ENCODE measurements at regions not wholly inside any gene's neighbourhood (a gene's known extent, or its start where the extent isn't known, plus 50 kb on each side); places are given as distances from the start of the nearest gene placed in this dataset.
A peak's percentile ranks its signal among the peaks of the same experiment; 100 is the strongest.

DNA sequence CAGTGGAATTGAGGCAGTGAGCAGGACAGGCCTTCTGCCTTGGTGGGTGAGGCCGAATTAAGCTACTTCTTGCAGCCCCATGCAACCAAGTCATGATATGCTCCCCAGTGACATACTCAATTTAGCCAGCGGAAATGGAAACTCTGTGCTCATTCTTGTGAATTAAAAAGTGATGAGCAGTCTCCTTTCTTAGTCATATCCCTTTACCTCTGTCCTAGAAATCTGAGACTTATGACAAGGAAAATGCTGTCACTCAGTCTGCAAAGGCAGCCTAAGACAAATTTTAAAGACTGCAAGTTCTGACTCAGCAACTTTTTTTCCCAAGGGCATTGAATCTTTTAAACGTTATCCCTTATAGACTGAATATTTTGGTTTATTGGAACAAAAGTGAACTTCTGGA lies 218.2 kb downstream of the SH3BP4 start:
- no peak for DNase-seq (ENCODE audit: low spot score)

- DNase-seq (ENCODE audit: low spot score) = peak; percentile 62
These were observed 219.0 kb downstream of the SH3BP4 start for GRCh38 chr2:235170536-235171521.

DNA sequence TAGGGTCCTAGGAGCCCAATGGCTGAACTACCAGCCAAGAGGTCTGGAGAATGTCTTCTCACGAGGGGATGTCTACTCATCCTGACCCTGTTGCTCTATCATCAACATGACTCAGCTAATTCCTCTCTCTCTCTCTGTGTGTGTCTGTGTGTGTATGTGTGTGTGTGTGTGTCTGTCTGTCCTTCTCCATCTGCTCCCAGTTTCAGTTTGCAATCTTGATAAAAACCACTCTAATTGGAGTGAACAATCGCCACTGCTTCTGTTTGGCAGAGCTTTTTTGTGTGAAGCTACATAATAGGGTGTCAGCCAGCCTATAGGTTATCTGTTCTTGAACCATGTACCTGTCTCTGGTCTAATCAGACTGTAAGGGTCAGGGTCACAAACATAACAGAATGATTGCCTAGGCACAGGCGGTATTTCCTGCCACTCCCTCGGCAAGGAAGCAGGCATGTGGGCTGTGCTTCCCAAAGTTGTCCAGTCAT lies 219.8 kb downstream of the SH3BP4 start:
- no peak for DNase-seq (ENCODE audit: low spot score)

DNA sequence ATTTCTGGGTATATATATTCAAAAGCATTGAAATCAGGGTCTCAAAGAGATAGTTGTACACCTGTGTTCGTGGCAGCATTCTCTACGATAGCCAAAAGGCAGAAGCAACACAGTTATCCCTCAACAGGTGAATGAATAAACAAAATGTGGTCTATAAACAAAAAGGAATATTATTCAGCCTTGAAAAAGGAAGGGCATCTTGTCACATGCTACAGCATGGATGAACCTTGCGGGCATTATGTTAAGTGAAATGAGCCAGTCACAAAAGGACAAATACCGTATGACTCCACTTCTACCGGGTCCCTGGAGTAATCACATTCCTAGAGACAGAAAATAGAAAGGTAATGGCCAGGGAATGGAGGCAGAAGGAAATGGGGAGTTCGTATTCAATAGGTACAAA lies 228.8 kb downstream of the SH3BP4 start:
- no peak for DNase-seq (ENCODE audit: low spot score)

- DNase-seq (ENCODE audit: low spot score) = no peak
These were observed 232.0 kb downstream of the SH3BP4 start for GRCh38 chr2:235183786-235184185.

- no peak for DNase-seq (ENCODE audit: low spot score)
These were observed 236.0 kb downstream of the SH3BP4 start for GRCh38 chr2:235187806-235188205.

- DNase-seq (ENCODE audit: low spot score) = no peak
These were observed 239.7 kb downstream of the SH3BP4 start for GRCh38 chr2:235191486-235191885.

DNA sequence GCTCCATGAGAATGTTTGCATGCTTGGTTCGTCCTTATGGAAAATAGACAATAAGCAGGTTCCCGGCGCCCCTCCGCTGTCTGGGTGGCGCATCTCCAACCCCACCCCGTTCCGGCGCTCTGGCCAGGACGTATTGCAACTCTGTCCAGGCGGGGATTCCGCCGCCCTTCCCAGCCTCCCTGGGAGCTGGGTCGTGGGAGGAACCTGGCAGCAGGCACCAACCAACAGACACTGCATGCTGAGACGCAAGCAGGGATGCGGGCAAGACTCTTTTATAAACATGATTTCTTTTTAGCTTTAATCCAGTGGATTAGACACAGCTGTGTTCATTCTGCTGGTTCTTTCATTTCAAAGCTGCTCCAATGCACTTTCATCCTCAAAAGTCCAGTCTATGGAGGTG lies 240.2 kb downstream of the SH3BP4 start:
- no peak for DNase-seq (ENCODE audit: low spot score)

- DNase-seq (ENCODE audit: low spot score) = peak; percentile 94
These were observed 242.5 kb downstream of the SH3BP4 start for GRCh38 chr2:235194351-235194750.

DNA sequence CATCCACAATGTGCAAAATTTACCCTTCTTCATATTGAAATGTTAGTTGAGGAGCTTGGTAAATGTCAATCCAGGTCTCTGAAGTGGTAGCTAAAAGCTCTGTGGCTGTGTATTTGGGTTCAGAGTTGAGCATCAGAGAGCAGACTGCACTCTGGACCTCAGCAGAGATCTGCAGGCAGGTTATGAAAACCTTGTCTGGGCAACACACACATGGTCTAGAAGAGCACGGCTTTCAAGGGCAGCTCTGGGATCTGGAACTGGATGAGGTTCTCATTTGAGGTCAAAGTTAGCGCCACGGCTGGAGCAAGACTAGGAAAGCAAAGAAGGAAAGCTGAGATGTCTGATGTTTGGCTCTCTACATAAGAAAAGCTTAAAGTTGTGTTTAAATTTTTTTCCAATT lies 243.0 kb downstream of the SH3BP4 start:
- no peak for DNase-seq (ENCODE audit: low spot score)

DNA sequence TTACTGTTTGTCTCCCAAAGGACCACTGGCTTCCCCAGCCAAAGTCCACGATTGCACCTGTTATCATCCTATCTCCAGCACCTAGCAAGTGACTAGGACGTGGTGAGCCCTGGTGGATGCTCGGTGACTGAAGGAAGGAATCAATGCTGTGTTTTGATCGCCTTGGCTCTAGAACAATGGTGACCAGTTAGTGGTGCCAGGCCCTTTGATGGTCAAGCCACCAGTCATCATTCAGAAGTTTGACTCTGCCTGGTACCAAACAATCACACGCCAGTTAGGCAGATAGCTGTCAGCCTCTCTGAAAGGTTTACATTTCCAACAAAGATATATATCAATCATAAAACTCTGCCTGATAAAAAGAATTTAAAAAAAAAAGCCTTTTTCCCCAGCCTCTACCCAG lies 244.1 kb downstream of the SH3BP4 start:
- DNase-seq (ENCODE audit: low spot score) = peak; percentile 90

GRCh38 chr2:235199128-235199527 lies 247.3 kb downstream of the SH3BP4 start:
- DNase-seq (ENCODE audit: low spot score) = no peak

GRCh38 chr2:235200216-235200615 lies 248.4 kb downstream of the SH3BP4 start:
- no peak for DNase-seq (ENCODE audit: low spot score)

- DNase-seq (ENCODE audit: low spot score) = no peak
These were observed 249.9 kb downstream of the SH3BP4 start for GRCh38 chr2:235201756-235202155.

DNA sequence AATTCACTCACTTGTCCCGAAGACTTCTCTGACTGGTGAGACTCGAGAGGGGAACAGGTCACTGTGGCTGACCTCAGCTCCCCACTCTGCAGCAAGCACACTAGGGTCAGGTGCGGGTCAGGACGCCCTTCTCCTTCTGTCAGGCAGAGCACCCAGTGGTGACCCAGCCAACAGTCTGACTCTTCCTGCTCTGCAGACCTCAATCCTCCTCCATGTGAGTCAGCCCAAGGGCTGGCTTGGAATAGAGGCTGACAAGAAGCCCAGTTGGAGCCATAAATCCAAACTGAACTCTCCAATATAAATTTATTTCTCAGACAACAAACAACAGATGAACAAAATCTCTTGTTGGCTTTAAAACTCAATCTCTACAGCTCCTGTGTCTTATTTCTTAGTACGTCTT lies 253.1 kb downstream of the SH3BP4 start:
- DNase-seq (ENCODE audit: low spot score) = no peak

DNA sequence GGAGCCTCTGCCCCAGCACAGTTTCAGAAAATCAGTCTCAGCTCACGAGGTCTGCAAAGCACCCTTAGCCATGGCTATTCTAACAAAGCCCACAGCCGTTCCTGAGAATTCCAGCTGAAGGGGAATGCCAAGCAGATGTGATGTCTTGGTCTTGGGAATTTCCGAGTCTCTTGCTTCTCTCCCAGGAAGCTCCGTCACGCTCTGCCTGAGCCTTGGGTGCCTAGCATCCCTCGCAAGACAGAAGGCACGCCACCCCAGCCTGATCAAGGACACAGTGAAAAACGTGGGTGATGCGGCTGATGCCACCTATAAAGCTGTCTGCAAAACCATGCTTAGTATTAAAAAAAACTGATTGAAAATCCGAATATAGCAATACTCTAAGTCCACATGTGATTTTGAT lies 254.6 kb downstream of the SH3BP4 start:
- no peak for DNase-seq (ENCODE audit: low spot score)

DNA sequence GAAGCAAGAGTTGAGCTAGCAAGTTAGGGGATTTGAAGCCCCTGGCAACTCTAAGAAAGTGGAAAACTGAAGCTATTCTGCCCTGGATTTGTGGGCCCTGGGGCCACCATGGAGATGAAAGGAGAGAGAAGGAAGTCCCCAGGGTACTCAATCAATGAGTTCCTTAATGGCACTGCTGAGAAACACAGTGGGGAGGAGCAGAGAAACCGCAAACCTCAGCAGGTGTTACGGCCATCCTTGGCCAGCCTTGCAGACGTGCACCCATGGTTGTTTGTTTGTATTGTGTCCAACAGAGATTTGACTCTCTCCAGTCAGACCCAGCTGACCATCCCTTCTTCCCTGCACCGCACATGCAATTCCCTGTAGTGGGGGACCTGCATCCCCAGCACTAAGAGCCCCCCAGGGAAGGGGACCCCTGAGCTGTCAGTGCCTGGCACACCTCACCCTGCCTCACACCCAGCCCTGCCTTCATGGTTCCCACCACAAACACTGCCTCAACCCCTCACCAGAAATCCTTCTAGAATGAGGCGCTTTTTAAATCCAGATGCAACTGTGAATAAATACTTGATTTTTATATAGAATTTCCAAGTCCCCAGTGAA lies 255.3 kb downstream of the SH3BP4 start:
- DNase-seq (ENCODE audit: low spot score) = no peak

DNA sequence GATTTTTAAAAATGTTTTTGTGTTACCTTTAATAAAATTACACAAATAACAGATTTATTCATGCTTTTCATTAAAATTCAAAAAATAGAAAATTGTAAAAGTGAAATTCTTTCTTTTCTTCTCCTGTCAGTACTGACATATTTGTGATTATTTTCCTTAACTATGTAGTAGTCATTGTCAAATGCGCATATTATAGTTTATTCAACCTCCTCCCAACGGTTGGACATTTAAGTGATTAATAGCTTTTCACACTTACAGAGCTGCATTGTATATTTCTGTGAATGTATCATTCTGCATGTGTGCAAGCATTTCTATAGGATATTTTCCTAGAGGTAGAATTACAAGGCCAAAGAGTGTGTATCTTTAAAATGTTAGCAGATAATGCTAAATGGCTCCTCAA lies 259.2 kb downstream of the SH3BP4 start:
- no peak for DNase-seq (ENCODE audit: low spot score)

GRCh38 chr2:235212501-235213158 lies 260.8 kb downstream of the SH3BP4 start:
- DNase-seq (ENCODE audit: low spot score) = no peak

DNA sequence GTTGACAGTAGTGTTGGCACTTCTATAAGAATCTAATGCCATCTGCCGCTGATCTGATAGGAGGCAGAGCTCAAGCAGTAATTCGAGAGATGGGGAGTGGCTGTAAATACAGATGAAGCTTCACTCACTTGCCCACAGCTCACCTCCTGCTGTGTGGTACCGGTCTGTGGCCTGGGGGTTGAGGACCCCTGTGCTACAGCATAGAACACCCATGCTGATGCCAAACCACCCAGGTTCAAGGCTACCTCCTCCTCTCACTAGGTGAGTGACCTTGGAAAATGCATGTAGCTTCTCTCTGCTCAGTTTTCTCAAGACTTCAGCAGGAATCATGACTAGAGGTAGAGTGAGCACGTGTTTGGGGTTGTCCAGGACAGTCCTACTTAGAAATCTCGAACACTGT lies 263.4 kb downstream of the SH3BP4 start:
- no peak for DNase-seq (ENCODE audit: low spot score)

- DNase-seq (ENCODE audit: low spot score) = no peak
These were observed 265.1 kb downstream of the SH3BP4 start for GRCh38 chr2:235216901-235217300.

- DNase-seq (ENCODE audit: low spot score) = no peak
These were observed 266.0 kb downstream of the SH3BP4 start for GRCh38 chr2:235217846-235218245.

DNA sequence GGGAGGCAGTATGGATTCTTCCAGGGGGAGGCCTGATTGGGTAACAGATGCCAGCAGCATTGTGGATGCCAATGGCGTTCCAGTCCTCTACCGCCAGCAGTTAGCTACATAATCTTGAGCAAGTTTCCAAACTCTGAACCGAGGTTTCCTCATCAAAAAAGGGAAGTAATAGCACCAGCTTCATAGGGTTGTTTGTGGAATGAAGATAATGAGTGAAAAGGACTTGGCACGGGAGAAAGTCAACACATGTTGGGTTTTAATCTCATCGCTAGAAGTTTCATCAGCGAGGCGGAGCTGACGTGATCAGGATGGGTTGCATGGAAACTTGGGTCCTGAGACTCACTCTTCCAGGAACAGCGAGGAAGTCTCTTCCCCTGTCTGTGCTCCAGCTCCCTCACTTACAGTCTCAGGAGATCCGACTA lies 266.7 kb downstream of the SH3BP4 start:
- DNase-seq (ENCODE audit: low spot score) = no peak
